ENCODE measurements at regions not wholly inside any gene's neighbourhood (a gene's known extent, or its start where the extent isn't known, plus 50 kb on each side); places are given as distances from the start of the nearest gene placed in this dataset.
"Not testable (repeated sequence)": the region's sequence is repeated elsewhere in the genome, so short reads cannot be mapped to it uniquely, and the experiment has no call there.

DNA sequence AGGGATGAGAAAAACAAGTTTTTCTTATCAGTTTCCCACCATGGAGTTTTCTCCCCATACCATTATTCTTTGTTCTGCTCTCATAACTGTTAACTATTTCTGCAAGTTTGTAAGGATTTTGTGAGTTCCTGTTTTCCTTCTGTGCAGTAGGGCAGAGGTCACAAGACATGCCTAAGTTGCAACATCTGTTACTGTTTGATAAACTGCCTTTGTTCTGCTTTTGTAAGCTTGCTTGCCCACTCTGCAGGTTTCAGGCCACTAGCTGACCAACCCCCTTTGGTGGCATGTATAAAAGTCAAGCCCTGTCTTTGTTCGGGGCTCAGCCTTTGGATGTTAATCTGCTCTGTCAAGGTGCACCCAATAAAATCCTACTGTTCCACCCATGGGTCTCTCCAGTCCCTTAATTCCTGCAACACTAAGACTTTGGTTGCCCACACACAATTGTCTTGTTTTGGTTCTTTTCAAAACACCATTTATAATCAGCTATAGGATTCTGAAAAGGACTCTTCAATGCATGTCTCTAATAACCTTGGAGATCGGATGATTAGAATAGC is 545.4 kb downstream of the CDH9 start:
- no peaks in the 10 kb centered on the region for H3K9me3 ChIP-seq
- TF ChIP-seq, protein P1, sequence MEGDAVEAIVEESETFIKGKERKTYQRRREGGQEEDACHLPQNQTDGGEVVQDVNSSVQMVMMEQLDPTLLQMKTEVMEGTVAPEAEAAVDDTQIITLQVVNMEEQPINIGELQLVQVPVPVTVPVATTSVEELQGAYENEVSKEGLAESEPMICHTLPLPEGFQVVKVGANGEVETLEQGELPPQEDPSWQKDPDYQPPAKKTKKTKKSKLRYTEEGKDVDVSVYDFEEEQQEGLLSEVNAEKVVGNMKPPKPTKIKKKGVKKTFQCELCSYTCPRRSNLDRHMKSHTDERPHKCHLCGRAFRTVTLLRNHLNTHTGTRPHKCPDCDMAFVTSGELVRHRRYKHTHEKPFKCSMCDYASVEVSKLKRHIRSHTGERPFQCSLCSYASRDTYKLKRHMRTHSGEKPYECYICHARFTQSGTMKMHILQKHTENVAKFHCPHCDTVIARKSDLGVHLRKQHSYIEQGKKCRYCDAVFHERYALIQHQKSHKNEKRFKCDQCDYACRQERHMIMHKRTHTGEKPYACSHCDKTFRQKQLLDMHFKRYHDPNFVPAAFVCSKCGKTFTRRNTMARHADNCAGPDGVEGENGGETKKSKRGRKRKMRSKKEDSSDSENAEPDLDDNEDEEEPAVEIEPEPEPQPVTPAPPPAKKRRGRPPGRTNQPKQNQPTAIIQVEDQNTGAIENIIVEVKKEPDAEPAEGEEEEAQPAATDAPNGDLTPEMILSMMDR (IDR thresholded peaks at IDR 0.05 in 4 of 5, conservative IDR thresholded peaks at IDR 0.05 in 1 of 5) = no peak
- TF ChIP-seq POLR2A (IDR thresholded peaks at IDR 0.05) = no peak
- ATAC-seq (no peak), DNase-seq (no peak)
- H3K4me1 ChIP-seq = no peaks in the 10 kb centered on the region
- intact Hi-C loops (cut with DNase I; ENCODE audit: low total_unique reads) (no loop called here), in situ Hi-C loops (cut with MboI; ENCODE audit: low sequenced_read_pairs in 4 of 4) (no loop called here)
- H3K27ac ChIP-seq = no peak overlapping the region
- no peaks in the 10 kb centered on the region for H3K36me3 ChIP-seq
- H3K27me3 ChIP-seq = no peaks in the 10 kb centered on the region
- H3K4me3 ChIP-seq = no peak overlapping the region

DNA sequence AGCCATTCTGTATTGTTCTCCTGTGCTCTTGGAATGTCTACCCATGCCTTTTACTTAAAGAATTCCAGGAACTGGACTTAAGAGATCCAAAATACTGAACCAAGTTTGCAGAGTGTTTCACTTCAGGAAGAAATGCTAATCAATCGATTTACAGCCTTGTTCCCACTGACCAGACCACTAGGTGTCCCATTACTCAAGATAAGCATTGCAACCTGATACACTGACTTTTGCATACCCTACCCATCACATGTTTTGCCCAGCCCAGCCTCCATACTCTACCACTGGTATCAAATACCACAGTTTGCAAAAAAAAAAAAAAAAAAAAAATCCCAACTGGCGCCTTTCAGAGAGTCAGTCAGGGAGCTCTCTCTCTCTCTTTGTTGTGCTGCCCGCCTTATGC is 550.8 kb downstream of the CDH9 start:
- H3K4me3 ChIP-seq = no peak overlapping the region
- in situ Hi-C loops (cut with MboI; ENCODE audit: low sequenced_read_pairs in 4 of 4) (no loop called here), intact Hi-C loops (cut with DNase I; ENCODE audit: low total_unique reads) (no loop called here)
- no peak overlapping the region for H3K27ac ChIP-seq
- ATAC-seq = no peak
- no peaks in the 10 kb centered on the region for H3K36me3 ChIP-seq
- no peaks in the 10 kb centered on the region for H3K4me1 ChIP-seq
- no peak for TF ChIP-seq POLR2A (IDR thresholded peaks at IDR 0.05)
- TF ChIP-seq, protein P1 (IDR thresholded peaks at IDR 0.05 in 4 of 5, conservative IDR thresholded peaks at IDR 0.05 in 1 of 5) = no peak
- no peak for DNase-seq
- H3K9me3 ChIP-seq = no peaks in the 10 kb centered on the region
- H3K27me3 ChIP-seq = no peaks in the 10 kb centered on the region

DNA sequence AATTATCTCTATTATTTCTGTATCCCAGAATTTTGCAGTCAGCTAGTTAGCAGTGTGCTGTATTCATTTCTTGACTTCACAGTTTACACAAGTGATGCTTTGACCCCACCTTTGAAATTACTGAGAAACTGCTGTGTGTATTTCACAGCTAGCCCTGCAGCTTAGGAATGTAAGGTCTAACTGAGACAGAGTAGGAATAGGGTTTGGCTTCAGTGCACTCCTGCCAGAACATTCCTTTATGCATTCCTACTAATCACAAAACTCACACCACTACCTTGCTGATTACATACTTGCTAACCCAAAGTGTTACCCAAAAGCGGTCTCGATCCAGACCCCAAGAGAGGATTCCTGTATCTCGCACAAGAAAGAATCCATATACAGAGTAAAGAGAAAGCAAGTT is 551.8 kb downstream of the CDH9 start:
- intact Hi-C loops (cut with DNase I; ENCODE audit: low total_unique reads) (no loop called here), in situ Hi-C loops (cut with MboI; ENCODE audit: low sequenced_read_pairs in 4 of 4) (no loop called here)
- TF ChIP-seq, protein P1 (IDR thresholded peaks at IDR 0.05 in 4 of 5, conservative IDR thresholded peaks at IDR 0.05 in 1 of 5) = no peak
- TF ChIP-seq POLR2A (IDR thresholded peaks at IDR 0.05) = no peak
- no peaks in the 10 kb centered on the region for H3K4me1 ChIP-seq
- no peak overlapping the region for H3K4me3 ChIP-seq
- ATAC-seq (no peak), DNase-seq (no peak)
- no peaks in the 10 kb centered on the region for H3K36me3 ChIP-seq
- H3K9me3 ChIP-seq = no peaks in the 10 kb centered on the region
- H3K27ac ChIP-seq = no peak overlapping the region
- no peaks in the 10 kb centered on the region for H3K27me3 ChIP-seq

DNA sequence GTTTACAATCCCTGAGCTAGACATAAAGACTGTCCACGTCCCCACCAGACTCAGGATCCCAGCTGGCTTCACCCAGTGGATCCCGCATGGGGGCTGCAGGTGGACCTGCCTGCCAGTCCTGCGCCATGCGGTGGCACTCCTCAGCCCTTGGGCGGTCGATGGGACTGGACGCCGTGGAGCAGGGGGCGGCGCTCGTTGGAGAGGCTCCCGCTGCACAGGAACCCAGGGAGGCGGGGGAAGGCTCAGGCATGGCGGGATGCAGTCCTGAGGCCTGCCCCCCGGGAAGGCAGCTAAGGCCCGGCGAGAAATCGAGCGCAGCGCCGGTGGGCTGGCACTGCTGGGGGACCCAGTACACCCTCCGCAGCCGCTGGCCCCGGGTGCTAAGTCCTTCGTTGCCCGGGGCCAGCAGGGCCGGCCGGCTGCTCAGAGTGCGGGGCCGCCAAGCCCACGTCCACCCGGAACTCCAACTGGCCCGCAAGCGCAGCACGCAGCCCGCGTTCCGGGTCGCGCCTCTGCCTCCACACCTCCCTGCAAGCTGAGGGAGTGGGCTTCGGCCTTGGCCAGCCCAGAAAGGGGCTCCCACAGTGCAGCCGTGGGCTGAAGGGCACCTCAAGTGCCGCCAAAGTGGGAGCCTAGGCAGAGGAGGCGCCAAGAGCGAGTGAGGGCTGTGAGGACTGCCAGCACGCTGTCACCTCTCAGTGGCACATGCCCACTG is 553.1 kb downstream of the CDH9 start:
- H3K36me3 ChIP-seq; DNase-seq; intact Hi-C loops (cut with DNase I; ENCODE audit: low total_unique reads); H3K9me3 ChIP-seq; H3K27me3 ChIP-seq; H3K4me1 ChIP-seq; in situ Hi-C loops (cut with MboI; ENCODE audit: low sequenced_read_pairs in 4 of 4); H3K4me3 ChIP-seq; ATAC-seq; H3K27ac ChIP-seq: not testable (repeated sequence)

DNA sequence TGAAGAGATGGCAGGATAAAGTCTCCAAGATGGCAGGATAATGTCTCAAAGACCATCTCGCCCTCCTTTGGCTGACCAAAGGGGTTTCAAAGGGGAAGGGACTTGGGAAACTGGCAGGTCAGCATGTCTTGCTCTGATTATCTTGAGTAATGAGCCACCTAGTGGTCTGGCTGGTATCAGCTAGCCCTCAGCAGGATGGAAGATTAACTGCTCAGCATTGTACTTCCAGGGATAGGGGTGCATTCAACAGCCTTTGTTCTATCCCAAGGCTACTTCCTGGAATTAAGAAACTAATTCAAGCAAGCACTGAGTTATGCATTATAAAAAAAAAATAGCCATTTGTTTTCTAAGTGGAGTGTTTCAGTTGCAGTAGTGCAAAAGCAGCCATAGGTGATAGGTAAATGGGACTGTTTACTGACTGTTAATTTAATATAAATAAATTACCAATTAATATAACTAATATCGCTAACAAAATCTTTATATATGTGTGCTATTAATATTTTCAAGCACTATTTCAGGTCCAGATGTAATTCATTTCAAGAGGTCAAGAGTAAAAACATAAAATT is 555.5 kb downstream of the CDH9 start:
- ATAC-seq (no peak), DNase-seq (no peak)
- no peak for TF ChIP-seq POLR2A (IDR thresholded peaks at IDR 0.05)
- TF ChIP-seq, protein P1 (IDR thresholded peaks at IDR 0.05 in 4 of 5, conservative IDR thresholded peaks at IDR 0.05 in 1 of 5) = no peak
- Histone ChIP-seq H3K9me3 (no peaks in the 10 kb centered on the region), H3K36me3 (no peaks in the 10 kb centered on the region), H3K27ac (no peak overlapping the region), H3K4me1 (no peaks in the 10 kb centered on the region), H3K4me3 (peak overlapping the region in 1 of 4 donors; percentile 13), H3K27me3 (no peaks in the 10 kb centered on the region)
- intact Hi-C loops (cut with DNase I; ENCODE audit: low total_unique reads) (no loop called here), in situ Hi-C loops (cut with MboI; ENCODE audit: low sequenced_read_pairs in 4 of 4) (no loop called here)

All from gastrocnemius medialis (tissue), 4 donors.